Ishikawa (cell line): ENCODE measurements at regions not wholly inside any gene's neighbourhood (a gene's known extent, or its start where the extent isn't known, plus 50 kb on each side); places are given as distances from the start of the nearest gene placed in this dataset.
A peak's percentile ranks its signal among the peaks of the same experiment; 100 is the strongest.

Experiments
- CEBPB ChIP-seq: IDR thresholded peaks from 2 replicates; pipeline ENCODE4 v1.6.1; 2012
- CREB1 ChIP-seq: IDR thresholded peaks from 2 replicates; pipeline ENCODE4 v1.6.1; 2012; ENCODE audit warnings: low read depth
- EGR1 ChIP-seq: IDR thresholded peaks from 2 replicates; pipeline ENCODE4 v1.6.1; 2012
- EP300 ChIP-seq: IDR thresholded peaks from 2 replicates; pipeline ENCODE4 v1.6.1; 2012; ENCODE audit warnings: borderline replicate concordance
- FOXM1 ChIP-seq: IDR thresholded peaks from 2 replicates; pipeline ENCODE4 v1.6.1; 2012; ENCODE audit warnings: low read depth, borderline replicate concordance
- RAD21 ChIP-seq: IDR thresholded peaks from 2 replicates; pipeline ENCODE4 v1.6.1; 2012; ENCODE audit warnings: low read depth
- REST ChIP-seq: IDR thresholded peaks from 2 replicates; pipeline ENCODE4 v1.6.1; 2012; ENCODE audit warnings: low read depth, mild to moderate bottlenecking
- TEAD4 ChIP-seq: IDR thresholded peaks from 2 replicates; pipeline ENCODE4 v1.6.1; 2012
- YY1 ChIP-seq: IDR thresholded peaks from 2 replicates; pipeline ENCODE4 v1.6.1; 2012; ENCODE audit warnings: low read depth
- ZBTB7A ChIP-seq: IDR thresholded peaks from 2 replicates; pipeline ENCODE4 v1.6.1; 2012; ENCODE audit warnings: low read depth
- TF ChIP-seq, protein P1 (sequence below): IDR thresholded peaks from 2 replicates; pipeline ENCODE4 v1.6.1; 2012

DNA sequence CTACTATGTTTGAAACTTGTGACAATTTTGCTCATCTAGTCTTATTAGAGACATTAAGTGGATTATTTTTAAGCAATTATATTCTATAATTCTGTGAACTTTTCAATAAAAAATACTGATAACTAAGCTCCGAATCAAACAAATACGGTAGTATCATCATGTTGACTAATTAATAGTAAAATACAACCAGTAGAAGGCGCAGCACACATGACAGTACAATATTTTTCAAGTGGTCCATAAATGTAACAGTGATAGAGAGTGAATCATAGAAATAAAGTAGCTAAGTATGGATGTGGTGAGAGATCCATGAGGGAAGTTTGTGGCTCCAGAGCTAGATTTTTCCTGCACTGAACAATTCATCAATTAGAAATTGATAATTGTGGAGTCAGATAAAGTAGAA is 666.2 kb downstream of the KCTD8 start:
- TF ChIP-seq FOXM1 (no peak), EGR1 (no peak), ZBTB7A (no peak), TEAD4 (no peak), YY1 (no peak), CEBPB (no peak), RAD21 (peak; percentile 40), CREB1 (no peak), EP300 (no peak), REST (no peak)
- TF ChIP-seq, protein P1, sequence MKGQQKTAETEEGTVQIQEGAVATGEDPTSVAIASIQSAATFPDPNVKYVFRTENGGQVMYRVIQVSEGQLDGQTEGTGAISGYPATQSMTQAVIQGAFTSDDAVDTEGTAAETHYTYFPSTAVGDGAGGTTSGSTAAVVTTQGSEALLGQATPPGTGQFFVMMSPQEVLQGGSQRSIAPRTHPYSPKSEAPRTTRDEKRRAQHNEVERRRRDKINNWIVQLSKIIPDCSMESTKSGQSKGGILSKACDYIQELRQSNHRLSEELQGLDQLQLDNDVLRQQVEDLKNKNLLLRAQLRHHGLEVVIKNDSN = no peak
